ENCODE measurements at regions not wholly inside any gene's neighbourhood (a gene's known extent, or its start where the extent isn't known, plus 50 kb on each side); places are given as distances from the start of the nearest gene placed in this dataset.

DNA sequence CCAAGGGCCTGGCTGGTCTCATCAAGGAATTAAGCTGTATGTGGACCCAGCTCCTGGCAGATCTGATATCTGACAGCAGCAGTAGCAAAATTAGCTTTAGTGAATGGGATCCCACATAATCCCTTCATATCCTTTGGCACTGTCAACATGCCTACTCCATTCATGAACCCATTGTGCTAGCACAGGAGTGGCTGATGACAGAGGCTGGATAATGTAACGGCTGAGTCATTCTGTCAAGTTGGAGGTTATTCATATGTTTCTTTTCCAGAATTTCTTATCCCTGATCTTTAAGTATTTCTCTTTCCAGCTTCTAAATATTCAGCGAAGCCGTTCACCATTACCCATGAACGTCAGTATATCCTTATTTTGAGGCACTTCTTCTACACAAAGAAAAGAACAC is 84.3 kb downstream of the EXTL2 start:
- TF ChIP-seq EZH2 (IDR thresholded peaks at IDR 0.05; ENCODE audit: borderline replicate concordance, low read depth, low read length, poor library complexity, severe bottlenecking), result no peak
- no peak for TF ChIP-seq CTCF (conservative IDR thresholded peaks at IDR 0.05; ENCODE audit: low read depth, low read length)

Measured in A673 (cell line).